22Rv1 (cell line): ENCODE measurements at regions not wholly inside any gene's neighbourhood (a gene's known extent, or its start where the extent isn't known, plus 50 kb on each side); places are given as distances from the start of the nearest gene placed in this dataset.

Experiments
- ZFX ChIP-seq: fragments of 450-650 bp; IDR thresholded peaks from 2 replicates; pipeline ENCODE4 v1.6.1; 2017; ENCODE audit warnings: antibody characterized with exemption, borderline replicate concordance
- TF ChIP-seq, protein P1 (sequence below): fragments of 450-650 bp; IDR thresholded peaks from 2 replicates; pipeline ENCODE4 v1.5.1; 2017; ENCODE audit warnings: mild to moderate bottlenecking

DNA sequence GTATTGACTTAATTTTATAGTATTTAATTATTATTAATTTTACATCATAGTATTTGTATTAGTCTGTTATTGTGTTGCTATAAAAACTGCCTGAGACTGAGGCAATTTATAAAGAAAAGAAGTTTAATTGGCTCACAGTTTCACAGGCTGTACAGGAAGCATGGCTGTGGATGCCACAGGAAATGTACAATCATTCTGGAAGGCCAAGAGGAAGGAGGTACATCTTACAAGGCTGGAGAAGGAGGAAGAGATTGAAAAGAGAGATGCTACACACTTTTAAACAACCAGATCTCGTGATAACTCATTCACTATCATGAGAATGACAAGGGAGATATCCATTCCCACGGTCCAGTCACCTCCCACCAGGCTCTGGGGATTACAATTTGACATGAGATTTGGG, 2019.4 kb upstream of the PIK3C3 start:
- TF ChIP-seq, protein P1, sequence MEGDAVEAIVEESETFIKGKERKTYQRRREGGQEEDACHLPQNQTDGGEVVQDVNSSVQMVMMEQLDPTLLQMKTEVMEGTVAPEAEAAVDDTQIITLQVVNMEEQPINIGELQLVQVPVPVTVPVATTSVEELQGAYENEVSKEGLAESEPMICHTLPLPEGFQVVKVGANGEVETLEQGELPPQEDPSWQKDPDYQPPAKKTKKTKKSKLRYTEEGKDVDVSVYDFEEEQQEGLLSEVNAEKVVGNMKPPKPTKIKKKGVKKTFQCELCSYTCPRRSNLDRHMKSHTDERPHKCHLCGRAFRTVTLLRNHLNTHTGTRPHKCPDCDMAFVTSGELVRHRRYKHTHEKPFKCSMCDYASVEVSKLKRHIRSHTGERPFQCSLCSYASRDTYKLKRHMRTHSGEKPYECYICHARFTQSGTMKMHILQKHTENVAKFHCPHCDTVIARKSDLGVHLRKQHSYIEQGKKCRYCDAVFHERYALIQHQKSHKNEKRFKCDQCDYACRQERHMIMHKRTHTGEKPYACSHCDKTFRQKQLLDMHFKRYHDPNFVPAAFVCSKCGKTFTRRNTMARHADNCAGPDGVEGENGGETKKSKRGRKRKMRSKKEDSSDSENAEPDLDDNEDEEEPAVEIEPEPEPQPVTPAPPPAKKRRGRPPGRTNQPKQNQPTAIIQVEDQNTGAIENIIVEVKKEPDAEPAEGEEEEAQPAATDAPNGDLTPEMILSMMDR = no peak
- TF ChIP-seq ZFX = no peak
